Activated naive CD4-positive, alpha-beta T cell treated with anti-CD3 and anti-CD28 coated beads, Interleukin-2, amount 10 ng/mL, durations not matched to agents 7 days and 5 days (primary cell): ENCODE measurements at regions not wholly inside any gene's neighbourhood (a gene's known extent, or its start where the extent isn't known, plus 50 kb on each side); places are given as distances from the start of the nearest gene placed in this dataset.

Source experiments
- CTCF ChIA-PET: fragments of 350-600 bp; sonication (Branson Sonifier 250); formaldehyde crosslinking; loops from one replicate; lab custom pipeline; 2021; ENCODE audit warnings: antibody characterized with exemption; lab: Charles Lee
- DNase-seq: peaks from one replicate; pipeline ENCODE4 v3.0.0-alpha.2; 2020
- H3K27ac Mint-ChIP-seq: one replicate; pipeline ENCODE4 v1.8.0; 2021; ENCODE audit warnings: mild to moderate bottlenecking, moderate library complexity, mixed read lengths
- H3K27me3 Mint-ChIP-seq: one replicate; pipeline ENCODE4 v1.8.0; 2021; ENCODE audit warnings: mild to moderate bottlenecking, mixed read lengths
- H3K36me3 Mint-ChIP-seq: one replicate; pipeline ENCODE4 v1.8.0; 2021; ENCODE audit warnings: mixed read lengths
- H3K4me1 Mint-ChIP-seq: one replicate; pipeline ENCODE4 v1.8.0; 2021; ENCODE audit warnings: mixed read lengths
- H3K4me3 Mint-ChIP-seq: one replicate; pipeline ENCODE4 v1.8.0; 2021; ENCODE audit warnings: mild to moderate bottlenecking, moderate library complexity, mixed read lengths
- H3K9me3 Mint-ChIP-seq: one replicate; pipeline ENCODE4 v1.8.0; 2021; ENCODE audit warnings: mixed read lengths

DNA sequence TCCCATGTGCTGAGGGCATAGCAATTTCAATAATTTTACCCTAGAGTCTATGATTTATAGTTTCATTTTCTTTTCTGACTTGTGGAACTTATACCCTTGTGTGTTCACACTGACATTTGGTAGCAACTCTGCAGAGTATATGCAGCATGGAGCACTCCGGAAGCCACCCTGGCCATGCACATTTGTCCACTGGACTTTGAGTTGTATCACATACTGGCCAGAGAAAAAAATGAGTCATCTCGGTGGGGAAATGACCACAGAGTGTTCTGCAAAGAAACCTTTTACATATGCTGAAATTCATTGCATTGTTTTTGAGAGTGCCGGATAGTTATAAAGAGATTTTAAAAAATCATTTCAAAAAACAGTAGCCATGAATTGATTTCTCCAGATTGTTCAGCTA lies 164.8 kb upstream of the COBL start:
- no peak for DNase-seq
- H3K27ac Mint-ChIP-seq: no peak overlapping the region
- H3K9me3 Mint-ChIP-seq: peaks cover 4% of the 10 kb centered on the region
- no peaks in the 10 kb centered on the region for H3K36me3 Mint-ChIP-seq
- CTCF ChIA-PET: no interaction called here
- H3K4me1 Mint-ChIP-seq: no peaks in the 10 kb centered on the region
- no peaks in the 10 kb centered on the region for H3K27me3 Mint-ChIP-seq
- H3K4me3 Mint-ChIP-seq: no peak overlapping the region

- H3K9me3 Mint-ChIP-seq: peaks cover 5% of the 10 kb centered on the region
- CTCF ChIA-PET: no interaction called here
Measured at GRCh38 chr7:51477819-51478218, 161.2 kb upstream of the COBL start.

DNA sequence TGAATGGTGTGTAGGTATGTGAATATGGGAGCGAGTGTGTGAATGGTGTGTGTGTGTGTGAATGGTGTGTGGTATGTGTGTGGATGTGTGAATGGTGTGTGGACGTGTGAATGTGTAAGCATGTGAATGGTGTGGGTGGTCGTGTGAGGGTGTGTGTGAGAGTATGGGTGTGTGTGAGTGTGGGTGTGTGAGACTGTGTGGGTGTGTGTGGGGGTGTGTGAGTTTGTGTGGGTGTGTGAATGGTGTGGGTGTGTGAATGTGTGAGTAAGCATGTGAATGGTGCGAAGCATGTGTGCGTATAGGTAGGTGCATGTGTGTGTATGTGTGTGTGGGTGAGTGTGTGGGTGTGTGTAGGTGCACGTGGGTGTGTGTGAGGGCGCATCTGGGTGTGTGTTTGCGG lies 160.7 kb upstream of the COBL start:
- Mint-ChIP-seq H3K36me3 (no peaks in the 10 kb centered on the region), H3K9me3 (peaks cover 5% of the 10 kb centered on the region), H3K4me3 (no peak overlapping the region), H3K4me1 (no peaks in the 10 kb centered on the region), H3K27ac (no peak overlapping the region), H3K27me3 (peaks cover 3% of the 10 kb centered on the region)
- no peak for DNase-seq
- CTCF ChIA-PET: no interaction called here

More at GRCh38 chr7:51477819-51478218, 161.2 kb upstream of the COBL start:
- Mint-ChIP-seq H3K4me1 (no peaks in the 10 kb centered on the region), H3K4me3 (no peak overlapping the region), H3K27ac (no peak overlapping the region), H3K36me3 (no peaks in the 10 kb centered on the region), H3K27me3 (peaks cover 3% of the 10 kb centered on the region)
- no peak for DNase-seq

DNA sequence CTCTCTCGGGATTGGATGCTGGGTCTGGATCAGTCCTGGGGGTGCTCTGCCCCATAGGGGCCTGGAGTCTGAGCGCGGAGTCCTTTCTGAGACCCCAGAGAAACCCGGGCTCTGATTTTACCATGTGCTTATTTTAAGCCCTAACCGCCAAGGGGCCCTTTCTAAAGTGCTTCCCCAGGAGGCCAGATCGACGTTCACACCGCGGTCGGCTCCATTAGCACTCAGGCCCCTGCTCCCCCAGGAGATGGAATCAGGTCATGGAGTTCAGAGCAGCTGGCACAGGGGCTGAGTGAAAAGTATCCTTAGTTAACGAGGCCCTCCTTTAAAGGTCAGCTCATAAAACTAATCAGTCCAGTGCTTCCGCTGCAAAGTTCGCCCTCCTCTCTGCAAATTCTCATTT lies 159.4 kb upstream of the COBL start:
- DNase-seq: no peak
- H3K4me3 Mint-ChIP-seq: no peak overlapping the region
- H3K27me3 Mint-ChIP-seq: peaks cover 14% of the 10 kb centered on the region
- H3K27ac Mint-ChIP-seq: no peak overlapping the region
- peaks cover 7% of the 10 kb centered on the region for H3K4me1 Mint-ChIP-seq
- H3K36me3 Mint-ChIP-seq: no peaks in the 10 kb centered on the region
- peaks cover 5% of the 10 kb centered on the region for H3K9me3 Mint-ChIP-seq
- CTCF ChIA-PET: no interaction called here

DNA sequence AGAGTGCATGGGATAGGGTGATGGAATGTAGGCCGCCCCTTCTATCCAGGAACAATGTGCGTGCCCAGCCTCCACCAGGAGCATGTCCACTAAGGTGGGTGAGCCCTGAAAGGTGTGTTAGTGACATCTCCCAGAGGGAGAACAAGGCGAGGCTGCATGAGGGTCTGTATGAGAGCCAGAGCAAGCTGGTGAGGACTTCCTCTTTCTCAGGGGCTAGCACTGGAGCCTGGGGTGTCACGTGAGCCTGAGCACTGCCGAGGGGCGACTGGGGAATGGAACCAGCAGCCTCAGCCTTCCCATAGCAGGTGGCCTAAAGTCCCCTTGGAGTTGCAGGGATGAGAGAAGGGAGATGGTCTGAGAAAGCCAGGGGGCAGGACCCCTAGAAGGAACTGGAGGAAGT lies 156.3 kb upstream of the COBL start:
- DNase-seq: no peak
- Mint-ChIP-seq H3K9me3 (peaks cover 2% of the 10 kb centered on the region), H3K4me1 (peaks cover 14% of the 10 kb centered on the region)

GRCh38 chr7:51471981-51472296 lies 155.3 kb upstream of the COBL start:
- H3K4me3 Mint-ChIP-seq: no peak overlapping the region
- no peak for DNase-seq
- no peak overlapping the region for H3K27ac Mint-ChIP-seq
- CTCF ChIA-PET: no interaction called here
- H3K4me1 Mint-ChIP-seq: peaks cover 23% of the 10 kb centered on the region
- H3K27me3 Mint-ChIP-seq: peaks cover 20% of the 10 kb centered on the region
- peaks cover 6% of the 10 kb centered on the region for H3K9me3 Mint-ChIP-seq
- H3K36me3 Mint-ChIP-seq: peaks cover 2% of the 10 kb centered on the region

More for the DNA sequence above, 156.3 kb upstream of the COBL start:
- no peak overlapping the region for H3K27ac Mint-ChIP-seq
- peaks cover 20% of the 10 kb centered on the region for H3K27me3 Mint-ChIP-seq
- H3K36me3 Mint-ChIP-seq: no peaks in the 10 kb centered on the region
- CTCF ChIA-PET: no interaction called here
- H3K4me3 Mint-ChIP-seq: no peak overlapping the region

DNA sequence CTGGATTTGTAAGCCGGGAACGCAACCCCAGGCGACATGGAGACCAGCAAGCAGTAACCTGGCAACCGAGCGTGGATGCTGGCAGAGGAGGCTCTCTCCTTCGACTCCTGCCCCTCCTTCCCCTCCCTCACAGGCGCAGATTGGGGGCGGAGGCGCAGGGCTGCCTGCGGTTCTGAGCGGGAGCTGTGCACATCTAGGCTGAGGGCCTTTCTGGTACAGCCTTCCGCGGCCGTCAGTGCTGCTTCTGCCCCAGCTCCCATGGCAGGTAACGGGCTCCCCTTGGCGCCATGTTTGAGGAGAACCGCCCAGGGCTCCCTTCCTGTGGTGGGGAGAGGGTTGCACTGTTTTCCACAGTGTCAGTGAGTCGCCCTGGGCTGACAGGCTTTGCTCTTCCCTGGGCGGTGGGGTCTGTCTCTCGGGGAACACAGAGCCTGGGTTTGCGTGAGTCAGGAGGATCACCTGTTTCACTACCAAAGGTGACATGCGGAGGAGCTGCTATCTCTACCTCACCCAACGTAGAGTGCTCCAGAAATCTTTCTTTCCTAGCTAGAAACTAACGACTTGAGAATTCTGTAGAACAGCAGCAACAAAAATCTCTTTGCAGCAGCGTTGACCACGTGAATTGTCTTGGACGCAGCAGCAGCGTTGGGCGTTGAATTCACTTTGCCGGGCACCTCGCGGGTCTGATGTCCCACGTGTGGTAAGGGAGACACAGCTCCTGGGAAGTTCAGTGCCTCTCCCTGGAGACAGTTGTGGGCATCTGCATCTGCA lies 154.8 kb upstream of the COBL start:
- Mint-ChIP-seq H3K4me3 (peak overlapping the region; percentile 15), H3K27me3 (peaks cover 20% of the 10 kb centered on the region), H3K4me1 (peaks cover 23% of the 10 kb centered on the region), H3K36me3 (peaks cover 2% of the 10 kb centered on the region), H3K27ac (no peak overlapping the region), H3K9me3 (peaks cover 6% of the 10 kb centered on the region)
- CTCF ChIA-PET: no interaction called here
- peak; percentile 28 for DNase-seq

- H3K27ac Mint-ChIP-seq: peak overlapping the region; percentile 64
- peaks cover 23% of the 10 kb centered on the region for H3K4me1 Mint-ChIP-seq
- CTCF ChIA-PET: interaction anchor here (1.7 kb wide), 1 partner anchor 37 kb away, joined by 4 read pairs; no protein-coding TSS in a partner anchor
- peaks cover 17% of the 10 kb centered on the region for H3K27me3 Mint-ChIP-seq
- peaks cover 3% of the 10 kb centered on the region for H3K9me3 Mint-ChIP-seq
- peaks cover 2% of the 10 kb centered on the region for H3K36me3 Mint-ChIP-seq
- DNase-seq: peak; percentile 54
- H3K4me3 Mint-ChIP-seq: no peak overlapping the region
Measured at GRCh38 chr7:51467384-51468017, 150.9 kb upstream of the COBL start.

DNA sequence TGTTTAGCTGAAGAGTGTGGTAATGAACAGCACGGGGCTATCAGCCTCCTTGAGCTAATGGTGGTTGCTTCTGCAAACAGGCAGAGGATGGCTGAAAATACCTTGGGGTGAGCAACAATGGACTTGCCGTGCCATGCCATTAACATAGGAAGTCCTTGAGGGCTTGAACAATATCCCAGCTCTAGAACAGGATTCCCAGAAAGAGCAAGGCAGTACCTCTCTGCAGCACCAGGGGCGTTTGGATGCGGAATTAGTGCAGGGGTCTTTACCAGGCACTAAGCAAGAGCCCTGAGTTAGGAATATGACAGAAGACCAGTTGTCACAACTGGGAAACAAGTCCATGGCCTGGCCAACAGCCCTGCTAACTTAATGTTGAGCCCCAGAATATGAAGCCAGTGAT lies 143.2 kb upstream of the COBL start:
- Mint-ChIP-seq H3K27ac (no peak overlapping the region), H3K36me3 (no peaks in the 10 kb centered on the region), H3K4me3 (no peak overlapping the region), H3K4me1 (no peaks in the 10 kb centered on the region), H3K9me3 (no peaks in the 10 kb centered on the region), H3K27me3 (peaks cover 13% of the 10 kb centered on the region)
- CTCF ChIA-PET: interaction anchor here (0.7 kb wide), 1 partner anchor 1301 kb away, joined by 7 read pairs; no protein-coding TSS in a partner anchor
- no peak for DNase-seq

GRCh38 chr7:51458693-51459092 lies 142.1 kb upstream of the COBL start:
- H3K27me3 Mint-ChIP-seq: peaks cover 13% of the 10 kb centered on the region
- no peaks in the 10 kb centered on the region for H3K9me3 Mint-ChIP-seq
- no peak overlapping the region for H3K27ac Mint-ChIP-seq
- H3K4me1 Mint-ChIP-seq: no peaks in the 10 kb centered on the region
- CTCF ChIA-PET: no interaction called here
- no peaks in the 10 kb centered on the region for H3K36me3 Mint-ChIP-seq
- DNase-seq: no peak
- H3K4me3 Mint-ChIP-seq: no peak overlapping the region

DNA sequence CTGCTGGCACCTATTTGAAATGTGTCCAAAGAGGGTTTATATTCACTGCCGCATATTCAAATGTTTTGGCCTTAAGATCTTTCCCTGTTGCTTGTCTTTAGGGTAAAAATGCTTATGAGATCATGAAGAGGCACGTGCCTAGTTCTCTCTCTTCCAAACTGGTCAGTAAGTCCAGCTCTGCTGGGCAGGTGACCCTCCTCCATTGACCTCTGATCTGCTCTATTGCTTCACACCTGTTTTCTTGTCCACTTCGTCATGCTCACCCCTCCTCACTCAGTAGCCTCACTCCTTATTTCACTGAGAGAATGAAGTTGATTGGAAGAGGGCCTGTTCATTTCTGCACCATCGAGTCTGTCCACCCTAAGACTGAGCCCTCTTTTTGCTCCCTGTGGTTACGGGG lies 140.5 kb upstream of the COBL start:
- CTCF ChIA-PET: no interaction called here
- peaks cover 13% of the 10 kb centered on the region for H3K27me3 Mint-ChIP-seq

DNA sequence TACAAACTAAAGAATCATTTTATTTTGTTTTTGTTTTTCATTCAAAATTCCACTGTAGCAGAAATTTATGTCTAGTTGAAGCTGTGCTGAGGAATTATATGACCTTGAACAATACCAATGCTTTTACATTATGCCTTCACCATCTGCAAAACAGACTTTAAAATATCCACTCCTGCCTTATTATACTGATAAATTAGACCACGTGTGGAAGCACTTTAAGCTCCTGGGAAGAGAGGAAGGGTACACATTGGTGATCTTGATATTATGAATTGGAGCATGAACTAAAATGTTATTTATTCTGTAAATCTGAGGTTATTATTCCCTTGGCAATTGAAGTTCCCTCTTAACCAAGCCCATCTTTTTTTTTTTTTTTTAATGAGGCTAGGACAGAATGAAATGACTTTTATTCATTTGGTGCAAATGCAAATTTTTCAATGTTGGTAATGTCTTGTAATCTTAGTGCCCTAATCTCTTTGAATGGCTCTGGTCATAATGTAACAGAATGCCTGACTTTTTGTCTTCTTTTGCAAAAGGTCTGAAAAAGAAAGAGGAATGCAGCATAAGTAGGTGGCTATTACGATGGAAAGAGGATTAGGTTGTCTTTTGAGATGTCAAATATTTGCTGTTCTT lies 139.9 kb upstream of the COBL start:
- Mint-ChIP-seq H3K27ac (no peak overlapping the region), H3K9me3 (no peaks in the 10 kb centered on the region), H3K4me1 (no peaks in the 10 kb centered on the region), H3K27me3 (peaks cover 13% of the 10 kb centered on the region), H3K4me3 (no peak overlapping the region), H3K36me3 (no peaks in the 10 kb centered on the region)
- CTCF ChIA-PET: no interaction called here
- DNase-seq: no peak

More for the DNA sequence above, 140.5 kb upstream of the COBL start:
- no peaks in the 10 kb centered on the region for H3K9me3 Mint-ChIP-seq
- no peak overlapping the region for H3K4me3 Mint-ChIP-seq
- no peak for DNase-seq
- no peaks in the 10 kb centered on the region for H3K4me1 Mint-ChIP-seq
- no peak overlapping the region for H3K27ac Mint-ChIP-seq
- H3K36me3 Mint-ChIP-seq: no peaks in the 10 kb centered on the region

GRCh38 chr7:51455948-51456347 lies 139.3 kb upstream of the COBL start:
- CTCF ChIA-PET: no interaction called here
- Mint-ChIP-seq H3K9me3 (no peaks in the 10 kb centered on the region), H3K4me1 (no peaks in the 10 kb centered on the region), H3K27ac (no peak overlapping the region), H3K27me3 (peaks cover 13% of the 10 kb centered on the region), H3K36me3 (no peaks in the 10 kb centered on the region), H3K4me3 (no peak overlapping the region)
- DNase-seq: no peak

- H3K4me3 Mint-ChIP-seq: no peak overlapping the region
- no peak for DNase-seq
- peaks cover 13% of the 10 kb centered on the region for H3K27me3 Mint-ChIP-seq
- CTCF ChIA-PET: no interaction called here
- H3K9me3 Mint-ChIP-seq: no peaks in the 10 kb centered on the region
- H3K4me1 Mint-ChIP-seq: no peaks in the 10 kb centered on the region
- H3K27ac Mint-ChIP-seq: no peak overlapping the region
- H3K36me3 Mint-ChIP-seq: no peaks in the 10 kb centered on the region
Measured at GRCh38 chr7:51455513-51455912, 138.9 kb upstream of the COBL start.

DNA sequence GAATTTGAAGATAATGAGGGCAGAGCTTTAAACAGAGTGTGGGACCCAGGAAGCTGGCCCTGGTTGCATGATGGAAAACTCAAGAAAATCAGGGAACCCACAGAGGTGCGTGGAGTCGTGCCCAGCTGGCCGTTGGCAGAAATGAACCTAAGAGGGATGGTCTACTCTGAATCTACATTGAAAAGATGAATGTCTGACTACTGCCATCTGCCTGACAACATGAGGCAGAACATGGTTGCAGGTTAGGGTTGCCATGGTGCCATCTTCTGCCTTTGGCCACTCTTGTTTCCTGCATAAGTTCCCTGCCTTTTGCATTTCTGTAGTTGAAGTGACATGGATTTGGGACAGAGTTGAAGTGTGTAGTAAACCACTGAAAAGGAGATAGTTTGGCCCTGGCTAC lies 138.5 kb upstream of the COBL start:
- Mint-ChIP-seq H3K4me1 (no peaks in the 10 kb centered on the region), H3K9me3 (no peaks in the 10 kb centered on the region), H3K36me3 (no peaks in the 10 kb centered on the region), H3K4me3 (no peak overlapping the region), H3K27ac (no peak overlapping the region), H3K27me3 (peaks cover 13% of the 10 kb centered on the region)
- CTCF ChIA-PET: no interaction called here
- DNase-seq: no peak
